DND-41 (cell line): ENCODE measurements at regions not wholly inside any gene's neighbourhood (a gene's known extent, or its start where the extent isn't known, plus 50 kb on each side); places are given as distances from the start of the nearest gene placed in this dataset.

ENCODE experiments used
- ATAC-seq: fragments of 200-7000 bp; cut with Tn5 transposase; 3 replicates; pipeline ENCODE4 v1.9.1; 2021; ENCODE audit warnings: low read depth; ENCODE audit not compliant: insufficient read depth
- DNase-seq: peaks from one replicate; pipeline ENCODE4 v3.0.0-alpha.2; 2020
- H2AFZ ChIP-seq: 2 replicates; pipeline ENCODE4 v1.6.0; 2012; ENCODE audit warnings: low read depth, low read length
- H3K27ac ChIP-seq: 2 replicates; pipeline ENCODE4 v1.5.1; 2012; ENCODE audit warnings: low read length, inconsistent platforms
- H3K27me3 ChIP-seq: fragments of 200-600 bp; sonication (generic); 2 replicates; pipeline ENCODE4 v1.6.0; 2012; ENCODE audit warnings: low read length, mild to moderate bottlenecking, inconsistent platforms; ENCODE audit not compliant: insufficient read depth, poor library complexity
- H3K36me3 ChIP-seq: 2 replicates; pipeline ENCODE4 v1.5.1; 2012; ENCODE audit warnings: low read length, inconsistent platforms; ENCODE audit not compliant: insufficient read depth
- H3K4me1 ChIP-seq: 2 replicates; pipeline ENCODE4 v1.5.1; 2012; ENCODE audit warnings: mild to moderate bottlenecking, low read length; ENCODE audit not compliant: insufficient read depth
- H3K4me2 ChIP-seq: 2 replicates; pipeline ENCODE4 v1.6.0; 2012; ENCODE audit warnings: mild to moderate bottlenecking, moderate library complexity, low read length, inconsistent platforms; ENCODE audit not compliant: insufficient read depth
- H3K4me3 ChIP-seq, 2 experiments: fragments of 200-600 bp in 1 of 2; shearing (Covaris generic) in 1 of 2; 2 replicates each; pipeline ENCODE4 v1.5.1; 2012 to 2016; ENCODE audit warnings: inconsistent platforms in 2 of 2, low read length in 2 of 2, mild to moderate bottlenecking in 2 of 2, low read depth in 1 of 2, moderate library complexity in 1 of 2
- H3K79me2 ChIP-seq: 2 replicates; pipeline ENCODE4 v1.6.0; 2012; ENCODE audit warnings: low read length, inconsistent platforms; ENCODE audit not compliant: insufficient read depth
- H3K9ac ChIP-seq: 2 replicates; pipeline ENCODE4 v1.6.0; 2012; ENCODE audit warnings: low read depth, mild to moderate bottlenecking, inconsistent platforms, low read length, moderate library complexity
- H3K9me3 ChIP-seq: 2 replicates; pipeline ENCODE4 v1.5.1; 2012; ENCODE audit warnings: low read length, moderate library complexity, mild to moderate bottlenecking, inconsistent platforms; ENCODE audit not compliant: insufficient read depth, severe bottlenecking
- H4K20me1 ChIP-seq: 2 replicates; pipeline ENCODE4 v1.6.0; 2012; ENCODE audit warnings: low read length; ENCODE audit not compliant: insufficient read depth
- CTCF ChIP-seq: IDR thresholded peaks from 2 replicates; pipeline ENCODE4 v1.5.1; 2012; ENCODE audit warnings: borderline replicate concordance, low read length, moderate library complexity, mild to moderate bottlenecking; ENCODE audit not compliant: poor library complexity, severe bottlenecking; ENCODE audit errors: extremely low read depth
- EZH2 ChIP-seq: IDR thresholded peaks from 3 replicates; pipeline ENCODE4 v1.6.1; 2012; ENCODE audit warnings: borderline replicate concordance, low read depth, mild to moderate bottlenecking, moderate library complexity, low read length, inconsistent platforms; ENCODE audit not compliant: severe bottlenecking

GRCh38 chr2:196331143-196331542 lies 159.8 kb upstream of the STK17B start:
- Histone ChIP-seq H3K9me3 (no peaks in the 10 kb centered on the region), H3K79me2 (no peaks in the 10 kb centered on the region), H3K4me2 (no peak overlapping the region), H3K4me3 (no peak overlapping the region), H2AFZ (no peak overlapping the region), H3K4me1 (no peaks in the 10 kb centered on the region), H4K20me1 (no peaks in the 10 kb centered on the region), H3K27ac (no peak overlapping the region), H3K9ac (no peak overlapping the region), H3K36me3 (no peaks in the 10 kb centered on the region), H3K27me3 (no peaks in the 10 kb centered on the region)
- no peak for TF ChIP-seq CTCF
- no peak for TF ChIP-seq EZH2
- ATAC-seq (no peak), DNase-seq (no peak)

- no peak for ATAC-seq
- Histone ChIP-seq H3K4me3 (no peak overlapping the region), H3K9ac (no peak overlapping the region), H3K9me3 (no peaks in the 10 kb centered on the region), H3K27me3 (no peaks in the 10 kb centered on the region), H3K4me1 (no peaks in the 10 kb centered on the region), H2AFZ (no peak overlapping the region), H3K36me3 (no peaks in the 10 kb centered on the region), H3K4me2 (no peak overlapping the region), H3K79me2 (no peaks in the 10 kb centered on the region), H3K27ac (no peak overlapping the region), H4K20me1 (no peaks in the 10 kb centered on the region)
- DNase-seq: no peak
- TF ChIP-seq EZH2: no peak
- no peak for TF ChIP-seq CTCF
Observed at GRCh38 chr2:196331851-196332250, 160.5 kb upstream of the STK17B start.

GRCh38 chr2:196333397-196333796 lies 162.0 kb upstream of the STK17B start:
- Histone ChIP-seq H2AFZ (no peak overlapping the region), H3K4me2 (no peak overlapping the region), H3K4me1 (no peaks in the 10 kb centered on the region), H3K9ac (no peak overlapping the region), H3K27me3 (no peaks in the 10 kb centered on the region), H4K20me1 (no peaks in the 10 kb centered on the region), H3K79me2 (no peaks in the 10 kb centered on the region), H3K4me3 (no peak overlapping the region), H3K36me3 (no peaks in the 10 kb centered on the region), H3K27ac (no peak overlapping the region), H3K9me3 (no peaks in the 10 kb centered on the region)
- TF ChIP-seq CTCF (no peak), EZH2 (no peak)
- ATAC-seq: no peak
- no peak for DNase-seq

GRCh38 chr2:196334710-196335109 lies 163.3 kb upstream of the STK17B start:
- no peak overlapping the region for H3K27ac ChIP-seq

More at GRCh38 chr2:196334710-196335109, 163.3 kb upstream of the STK17B start:
- Histone ChIP-seq H3K4me2 (no peak overlapping the region), H2AFZ (no peak overlapping the region), H3K4me3 (no peak overlapping the region), H3K36me3 (no peaks in the 10 kb centered on the region), H3K9me3 (no peaks in the 10 kb centered on the region), H3K27me3 (no peaks in the 10 kb centered on the region), H3K79me2 (no peaks in the 10 kb centered on the region), H3K4me1 (no peaks in the 10 kb centered on the region), H3K9ac (no peak overlapping the region), H4K20me1 (no peaks in the 10 kb centered on the region)
- no peak for ATAC-seq
- no peak for DNase-seq
- TF ChIP-seq EZH2 (no peak), CTCF (no peak)
